Mucosa of descending colon (tissue), 3 donors: ENCODE measurements at regions not wholly inside any gene's neighbourhood (a gene's known extent, or its start where the extent isn't known, plus 50 kb on each side); places are given as distances from the start of the nearest gene placed in this dataset. TPM values are rescaled to one million over a fixed set of nuclear protein-coding genes. Genes with fewer than 3 reads are reported as not detected.

Experiments used
- ATAC-seq: fragments of 200-7000 bp; cut with Tn5 transposase; one replicate; pipeline ENCODE4 v1.9.1; 2020; ENCODE audit warnings: mild to moderate bottlenecking, moderate library complexity
- DNase-seq, 3 donors: peaks; one replicate each; pipeline ENCODE4 v3.0.0-alpha.2; 2020
- H3K36me3 ChIP-seq: fragments of 200-600 bp; one replicate; pipeline ENCODE4 v1.8.0; 2021; ENCODE audit warnings: low read depth, mild to moderate bottlenecking
- H3K4me1 ChIP-seq: fragments of 200-600 bp; one replicate; pipeline ENCODE4 v1.8.0; 2021; ENCODE audit warnings: low read depth, mild to moderate bottlenecking
- H3K4me3 ChIP-seq: fragments of 200-600 bp; one replicate; pipeline ENCODE4 v1.8.0; 2021; ENCODE audit warnings: mild to moderate bottlenecking
- H3K9me3 ChIP-seq: fragments of 200-600 bp; one replicate; pipeline ENCODE4 v1.8.0; 2021; ENCODE audit warnings: mild to moderate bottlenecking
- intact Hi-C, 2 donors: fragments of 100-400 bp; cut with DNase I in 1 of 2; cut with micrococcal nuclease in 1 of 2; formaldehyde crosslinking; loops; one replicate each; pipeline versions ENCODE4 v1.11.0 to v1.11.1; 2022; cut with DNase I, micrococcal nuclease
- microRNA-seq: library from miRNA; unstranded; fragments of <30 nt; microRNA quantifications from one replicate; pipeline ENCODE4, GENCODE V29; 2019
- TF ChIP-seq, protein P1 (sequence below): fragments of 200-600 bp; IDR thresholded peaks from one replicate; pipeline ENCODE4 v1.8.0; 2022; ENCODE audit warnings: antibody characterized with exemption, mild to moderate bottlenecking
- donor health status: DM: no; HTN: no; CAD: no; lungs with moderate emphysema.
- donor health status: DM: no; HTN: no; CAD: no.
- donor health status: DM: no; HTN: yes; CAD: no.

- Histone ChIP-seq H3K9me3 (peaks cover 16% of the 10 kb centered on the region), H3K4me3 (no peak overlapping the region), H3K36me3 (no peaks in the 10 kb centered on the region), H3K4me1 (no peaks in the 10 kb centered on the region)
- ATAC-seq (no peak), DNase-seq (no peak)
- TF ChIP-seq, protein P1, sequence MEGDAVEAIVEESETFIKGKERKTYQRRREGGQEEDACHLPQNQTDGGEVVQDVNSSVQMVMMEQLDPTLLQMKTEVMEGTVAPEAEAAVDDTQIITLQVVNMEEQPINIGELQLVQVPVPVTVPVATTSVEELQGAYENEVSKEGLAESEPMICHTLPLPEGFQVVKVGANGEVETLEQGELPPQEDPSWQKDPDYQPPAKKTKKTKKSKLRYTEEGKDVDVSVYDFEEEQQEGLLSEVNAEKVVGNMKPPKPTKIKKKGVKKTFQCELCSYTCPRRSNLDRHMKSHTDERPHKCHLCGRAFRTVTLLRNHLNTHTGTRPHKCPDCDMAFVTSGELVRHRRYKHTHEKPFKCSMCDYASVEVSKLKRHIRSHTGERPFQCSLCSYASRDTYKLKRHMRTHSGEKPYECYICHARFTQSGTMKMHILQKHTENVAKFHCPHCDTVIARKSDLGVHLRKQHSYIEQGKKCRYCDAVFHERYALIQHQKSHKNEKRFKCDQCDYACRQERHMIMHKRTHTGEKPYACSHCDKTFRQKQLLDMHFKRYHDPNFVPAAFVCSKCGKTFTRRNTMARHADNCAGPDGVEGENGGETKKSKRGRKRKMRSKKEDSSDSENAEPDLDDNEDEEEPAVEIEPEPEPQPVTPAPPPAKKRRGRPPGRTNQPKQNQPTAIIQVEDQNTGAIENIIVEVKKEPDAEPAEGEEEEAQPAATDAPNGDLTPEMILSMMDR, result no peak
- intact Hi-C loops, result no loop called here
Observed at GRCh38 chr2:33660416-33661123, 61.5 kb upstream of the FAM98A start.

DNA sequence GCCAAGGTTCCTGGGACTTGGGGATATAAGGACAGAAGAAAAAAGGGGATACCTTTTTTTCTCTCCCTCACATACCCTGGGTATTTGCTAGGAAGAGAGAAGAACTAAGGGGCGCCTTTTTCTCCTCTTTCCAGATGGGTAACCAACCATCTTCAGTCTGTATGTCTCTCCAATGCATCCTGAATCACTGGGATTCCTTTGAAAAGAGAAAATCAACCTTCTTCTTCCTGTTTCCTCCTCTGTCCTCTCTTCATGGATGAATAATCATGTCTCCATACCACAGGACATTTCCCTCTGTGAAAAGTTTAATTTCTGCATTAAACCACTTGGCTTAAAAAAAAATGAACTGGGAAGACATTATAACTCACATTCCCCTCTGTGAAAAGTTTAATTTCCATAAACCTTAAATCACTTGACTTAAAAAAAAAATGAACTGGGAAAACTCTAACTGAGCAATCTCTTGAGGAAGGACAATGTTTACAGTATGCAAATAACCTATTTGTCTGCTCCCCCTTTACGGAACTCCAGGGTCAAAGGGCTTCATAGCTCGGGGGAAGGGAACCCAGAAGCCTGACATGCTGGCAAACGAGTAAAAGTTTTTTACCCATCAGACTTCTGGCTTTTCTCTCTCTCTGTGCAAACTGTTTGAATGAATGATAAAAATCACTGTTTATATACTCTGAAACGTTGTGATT lies 56.7 kb upstream of the FAM98A start:
- Histone ChIP-seq H3K36me3 (no peaks in the 10 kb centered on the region), H3K4me1 (no peaks in the 10 kb centered on the region), H3K4me3 (no peak overlapping the region), H3K9me3 (peaks cover 2% of the 10 kb centered on the region)
- intact Hi-C loops, result no loop called here
- no peak for DNase-seq
- TF ChIP-seq, protein P1, result no peak
- no peak for ATAC-seq

DNA sequence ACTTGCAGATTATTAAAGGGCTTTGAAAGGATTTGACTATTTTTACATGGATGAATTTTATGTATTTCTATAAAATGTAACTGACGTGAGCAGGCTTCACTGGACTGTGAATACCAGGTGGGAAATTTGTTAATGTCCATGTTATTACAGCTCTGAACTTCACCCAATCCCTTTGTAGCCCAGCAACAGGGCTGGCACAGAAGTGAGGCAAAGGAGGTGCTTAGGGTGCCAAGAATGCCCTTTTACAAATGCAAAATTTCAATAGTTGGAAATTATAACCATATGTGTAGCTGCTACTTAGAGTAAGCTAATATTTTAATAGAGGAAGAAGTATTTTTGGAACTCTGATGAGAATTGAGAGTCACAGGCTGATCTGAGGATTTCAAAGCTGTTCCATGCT lies 53.7 kb upstream of the FAM98A start:
- Histone ChIP-seq H3K4me3 (no peak overlapping the region), H3K36me3 (no peaks in the 10 kb centered on the region), H3K4me1 (no peaks in the 10 kb centered on the region), H3K9me3 (peaks cover 2% of the 10 kb centered on the region)
- DNase-seq (no peak), ATAC-seq (no peak)
- intact Hi-C loops, result no loop called here
- TF ChIP-seq, protein P1, result no peak

GRCh38 chr2:33650171-33650570 lies 51.1 kb upstream of the FAM98A start:
- intact Hi-C loops, result no loop called here
- ATAC-seq (no peak), DNase-seq (no peak)
- Histone ChIP-seq H3K4me1 (no peaks in the 10 kb centered on the region), H3K9me3 (peaks cover 2% of the 10 kb centered on the region), H3K36me3 (no peaks in the 10 kb centered on the region), H3K4me3 (no peak overlapping the region)
- TF ChIP-seq, protein P1, result no peak

Small RNA genes in the stretch of these regions (microRNA-seq; reads per million reads assigned to microRNA genes)
- not detected for gene MIR548AD
